ENCODE measurements at regions not wholly inside any gene's neighbourhood (a gene's known extent, or its start where the extent isn't known, plus 50 kb on each side); places are given as distances from the start of the nearest gene placed in this dataset.

GRCh38 chr4:154004016-154004415, 215.1 kb upstream of the SFRP2 start:
- H3K4me1 ChIP-seq (replicated peaks; ENCODE audit: insufficient read depth): no peaks in the 10 kb centered on the region
- no peaks in the 10 kb centered on the region for H3K79me2 ChIP-seq (ENCODE audit: low read depth)
- intact Hi-C loops (cut with micrococcal nuclease; ENCODE audit: unreplicated experiment): no loop called here
- CTCF ChIA-PET: no interaction called here
- POLR2A ChIA-PET (ENCODE audit: unreplicated experiment): no interaction called here
- no peaks in the 10 kb centered on the region for H4K20me1 ChIP-seq (ENCODE audit: insufficient read depth)
- no peak for DNase-seq
- no peaks in the 10 kb centered on the region for H3K9me2 ChIP-seq (ENCODE audit: insufficient read depth)
- no peak for TF ChIP-seq EZH2 (IDR thresholded peaks at IDR 0.05; ENCODE audit: low read depth)
- TF ChIP-seq, protein P1, sequence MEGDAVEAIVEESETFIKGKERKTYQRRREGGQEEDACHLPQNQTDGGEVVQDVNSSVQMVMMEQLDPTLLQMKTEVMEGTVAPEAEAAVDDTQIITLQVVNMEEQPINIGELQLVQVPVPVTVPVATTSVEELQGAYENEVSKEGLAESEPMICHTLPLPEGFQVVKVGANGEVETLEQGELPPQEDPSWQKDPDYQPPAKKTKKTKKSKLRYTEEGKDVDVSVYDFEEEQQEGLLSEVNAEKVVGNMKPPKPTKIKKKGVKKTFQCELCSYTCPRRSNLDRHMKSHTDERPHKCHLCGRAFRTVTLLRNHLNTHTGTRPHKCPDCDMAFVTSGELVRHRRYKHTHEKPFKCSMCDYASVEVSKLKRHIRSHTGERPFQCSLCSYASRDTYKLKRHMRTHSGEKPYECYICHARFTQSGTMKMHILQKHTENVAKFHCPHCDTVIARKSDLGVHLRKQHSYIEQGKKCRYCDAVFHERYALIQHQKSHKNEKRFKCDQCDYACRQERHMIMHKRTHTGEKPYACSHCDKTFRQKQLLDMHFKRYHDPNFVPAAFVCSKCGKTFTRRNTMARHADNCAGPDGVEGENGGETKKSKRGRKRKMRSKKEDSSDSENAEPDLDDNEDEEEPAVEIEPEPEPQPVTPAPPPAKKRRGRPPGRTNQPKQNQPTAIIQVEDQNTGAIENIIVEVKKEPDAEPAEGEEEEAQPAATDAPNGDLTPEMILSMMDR (conservative IDR thresholded peaks at IDR 0.05): no peak
- BruUV-seq (replicated peaks): no TSS peak
- H3K27me3 ChIP-seq (ENCODE audit: insufficient read depth, low read depth): no peaks in the 10 kb centered on the region
- H3F3A ChIP-seq (ENCODE audit: insufficient read depth, low read depth): no peaks in the 10 kb centered on the region
- H3K9me3 ChIP-seq (ENCODE audit: insufficient read depth, low read depth): no peaks in the 10 kb centered on the region
- H3K36me3 ChIP-seq (ENCODE audit: low read depth): no peaks in the 10 kb centered on the region
- H3K4me3 ChIP-seq: no peak overlapping the region
- H3K27ac ChIP-seq: no peak overlapping the region
- no peak overlapping the region for H2AFZ ChIP-seq
- H3K4me2 ChIP-seq: no peak overlapping the region

DNA sequence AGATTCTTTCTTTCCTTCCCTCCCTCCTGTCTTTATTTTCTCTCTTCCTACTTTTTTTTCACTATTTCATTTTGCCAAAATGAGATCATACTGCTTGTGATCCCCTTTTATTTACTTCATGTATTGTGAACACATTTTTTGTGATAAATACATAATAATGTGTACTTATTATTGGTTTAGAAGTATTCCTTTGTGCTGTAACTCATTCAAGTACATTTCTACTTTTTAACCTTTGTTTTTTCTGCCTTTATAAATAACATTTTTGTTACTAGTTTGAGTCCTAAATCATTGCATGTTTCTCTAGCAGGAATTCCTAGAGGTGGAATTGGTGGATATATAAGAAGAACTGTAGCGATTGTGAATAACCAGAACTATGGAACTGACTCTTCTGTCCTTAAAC, 214.5 kb upstream of the SFRP2 start:
- POLR2A ChIA-PET (ENCODE audit: unreplicated experiment): no interaction called here
- TF ChIP-seq, protein P1 (conservative IDR thresholded peaks at IDR 0.05): no peak
- TF ChIP-seq EZH2 (IDR thresholded peaks at IDR 0.05; ENCODE audit: low read depth): no peak
- BruUV-seq (replicated peaks): no TSS peak

GRCh38 chr4:154001193-154001592, 212.3 kb upstream of the SFRP2 start:
- no peaks in the 10 kb centered on the region for H3K79me2 ChIP-seq (ENCODE audit: low read depth)
- H3K4me1 ChIP-seq (replicated peaks; ENCODE audit: insufficient read depth): no peaks in the 10 kb centered on the region
- no peaks in the 10 kb centered on the region for H3F3A ChIP-seq (ENCODE audit: insufficient read depth, low read depth)
- H4K20me1 ChIP-seq (ENCODE audit: insufficient read depth): no peaks in the 10 kb centered on the region
- H3K27me3 ChIP-seq (ENCODE audit: insufficient read depth, low read depth): no peaks in the 10 kb centered on the region
- H3K9me3 ChIP-seq (ENCODE audit: insufficient read depth, low read depth): no peaks in the 10 kb centered on the region
- no TSS peak for BruUV-seq (replicated peaks)
- intact Hi-C loops (cut with micrococcal nuclease; ENCODE audit: unreplicated experiment): no loop called here
- H3K27ac ChIP-seq: no peak overlapping the region
- no peak for TF ChIP-seq EZH2 (IDR thresholded peaks at IDR 0.05; ENCODE audit: low read depth)
- TF ChIP-seq, protein P1 (conservative IDR thresholded peaks at IDR 0.05): no peak
- H3K36me3 ChIP-seq (ENCODE audit: low read depth): no peaks in the 10 kb centered on the region
- H3K4me2 ChIP-seq: no peak overlapping the region
- H2AFZ ChIP-seq: no peak overlapping the region
- ChIA-PET CTCF (no interaction called here), POLR2A (ENCODE audit: unreplicated experiment) (no interaction called here)
- no peak overlapping the region for H3K4me3 ChIP-seq
- no peak for DNase-seq
- no peaks in the 10 kb centered on the region for H3K9me2 ChIP-seq (ENCODE audit: insufficient read depth)

More for the DNA sequence above, 214.5 kb upstream of the SFRP2 start:
- no peak for DNase-seq
- Histone ChIP-seq H3K4me3 (no peak overlapping the region), H3F3A (ENCODE audit: insufficient read depth, low read depth) (no peaks in the 10 kb centered on the region), H2AFZ (no peak overlapping the region), H3K9me3 (ENCODE audit: insufficient read depth, low read depth) (no peaks in the 10 kb centered on the region), H3K79me2 (ENCODE audit: low read depth) (no peaks in the 10 kb centered on the region), H3K27me3 (ENCODE audit: insufficient read depth, low read depth) (no peaks in the 10 kb centered on the region), H3K36me3 (ENCODE audit: low read depth) (no peaks in the 10 kb centered on the region), H3K9me2 (ENCODE audit: insufficient read depth) (no peaks in the 10 kb centered on the region), H4K20me1 (ENCODE audit: insufficient read depth) (no peaks in the 10 kb centered on the region), H3K4me2 (no peak overlapping the region), H3K4me1 (replicated peaks; ENCODE audit: insufficient read depth) (no peaks in the 10 kb centered on the region), H3K27ac (no peak overlapping the region)
- intact Hi-C loops (cut with micrococcal nuclease; ENCODE audit: unreplicated experiment): no loop called here
- CTCF ChIA-PET: no interaction called here
